GM12878 (cell line): ENCODE measurements at regions not wholly inside any gene's neighbourhood (a gene's known extent, or its start where the extent isn't known, plus 50 kb on each side); places are given as distances from the start of the nearest gene placed in this dataset.
"Not testable (repeated sequence)": the region's sequence is repeated elsewhere in the genome, so short reads cannot be mapped to it uniquely, and the experiment has no call there.

Experiments used
- ASH2L ChIP-seq: fragments of 300-600, 200-600 bp; sonication (generic); IDR thresholded peaks from 2 replicates; pipeline ENCODE4 v1.6.1; 2017; ENCODE audit warnings: low read depth, mild to moderate bottlenecking, borderline replicate concordance
- ATF3 ChIP-seq: IDR thresholded peaks from 2 replicates; pipeline ENCODE4 v1.6.1; 2011; ENCODE audit warnings: low read depth, mild to moderate bottlenecking, low read length, moderate library complexity, borderline replicate concordance; ENCODE audit errors: extremely low read depth
- CBX3 ChIP-seq: fragments of 200-600 bp; sonication (generic); IDR thresholded peaks from 2 replicates; pipeline ENCODE4 v1.6.1; 2016; ENCODE audit warnings: low read depth, borderline replicate concordance
- CHD4 ChIP-seq: fragments of 200-600 bp; sonication (generic); IDR thresholded peaks from 2 replicates; pipeline ENCODE4 v1.6.1; 2016; ENCODE audit warnings: mild to moderate bottlenecking
- CTCF ChIP-seq, 3 experiments: IDR thresholded peaks in 2 of 3; conservative IDR thresholded peaks in 1 of 3; 2 replicates each; pipeline ENCODE4 v1.5.1; 2011; ENCODE audit warnings: low read depth in 3 of 3, low read length in 3 of 3, mild to moderate bottlenecking in 3 of 3, control low read depth in 2 of 3, moderate library complexity in 2 of 3, inconsistent platforms in 1 of 3, mixed read lengths in 1 of 3; ENCODE audit not compliant: control insufficient read depth in 2 of 3, insufficient read depth in 1 of 3; ENCODE audit errors: extremely low read depth in 1 of 3
- MAX ChIP-seq: IDR thresholded peaks from 2 replicates; pipeline ENCODE4 v1.6.1; 2012; ENCODE audit warnings: low read depth, low read length, improper control_type of control experiment
- MTA2 ChIP-seq: fragments of 450-650 bp; IDR thresholded peaks from 2 replicates; pipeline ENCODE4 v1.6.1; 2016; ENCODE audit warnings: low read depth, mild to moderate bottlenecking, moderate library complexity
- PKNOX1 ChIP-seq: fragments of 450-650 bp; IDR thresholded peaks from 2 replicates; pipeline ENCODE4 v1.6.1; 2016; ENCODE audit warnings: mild to moderate bottlenecking
- SIN3A ChIP-seq: IDR thresholded peaks from 2 replicates; pipeline ENCODE4 v1.6.1; 2012; ENCODE audit warnings: low read depth, low read length, improper control_type of control experiment
- SP1 ChIP-seq: IDR thresholded peaks from one replicate; pipeline ENCODE4 v1.6.1; 2011; ENCODE audit warnings: low read depth, low read length
- ZSCAN29 ChIP-seq: fragments of 450-650 bp; IDR thresholded peaks from 2 replicates; pipeline ENCODE4 v1.6.1; 2017; ENCODE audit warnings: mild to moderate bottlenecking, moderate library complexity

GRCh38 chr21:28031066-28031465 lies 961.6 kb downstream of the LTN1 start:
- TF ChIP-seq MTA2; CBX3; ATF3; ZSCAN29; ASH2L; MAX; PKNOX1; CHD4; CTCF (IDR thresholded peaks at IDR 0.05 in 2 of 3, conservative IDR thresholded peaks at IDR 0.05 in 1 of 3; ENCODE audit: control insufficient read depth in 2 of 3, extremely low read depth in 1 of 3, insufficient read depth in 1 of 3, low read depth in 3 of 3, low read length in 3 of 3); SIN3A; SP1: not testable (repeated sequence)
